ENCODE measurements at regions not wholly inside any gene's neighbourhood (a gene's known extent, or its start where the extent isn't known, plus 50 kb on each side); places are given as distances from the start of the nearest gene placed in this dataset.

GRCh38 chr16:77057161-77057774 is 133.7 kb upstream of the MON1B start:
- DNase-seq (ENCODE audit: insufficient read length) = no peak
- no peak for TF ChIP-seq POLR2AphosphoS5 (IDR thresholded peaks at IDR 0.05; ENCODE audit: low read depth, low read length)
- FAIRE-seq = no peak

DNA sequence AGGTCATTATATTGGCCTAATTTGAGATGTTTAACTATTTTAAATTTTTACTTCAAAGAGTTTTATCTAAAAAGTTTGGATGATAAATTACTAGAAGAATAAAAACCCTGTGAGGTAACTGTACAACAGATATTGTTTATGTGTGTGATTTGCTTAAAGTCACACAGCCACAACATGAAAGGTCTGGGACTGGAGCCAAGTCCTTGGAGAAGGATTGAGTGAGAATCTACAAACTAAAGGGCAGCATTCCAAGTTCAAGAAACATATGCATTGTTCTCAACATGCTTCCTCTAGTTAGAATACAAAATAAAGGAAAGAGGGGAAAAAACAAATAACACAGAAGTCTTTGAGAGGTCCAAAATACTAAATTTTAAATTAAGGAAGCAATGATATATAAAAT is 131.5 kb upstream of the MON1B start:
- TF ChIP-seq POLR2AphosphoS5 (IDR thresholded peaks at IDR 0.05; ENCODE audit: low read depth, low read length) = no peak
- no peak for TF ChIP-seq POLR2A (IDR thresholded peaks at IDR 0.05; ENCODE audit: low read depth, low read length)
- no peak for TF ChIP-seq TAF1 (IDR thresholded peaks at IDR 0.05; ENCODE audit: borderline replicate concordance, low read depth, low read length)
- DNase-seq (ENCODE audit: insufficient read length) (no peak), FAIRE-seq (no peak)

DNA sequence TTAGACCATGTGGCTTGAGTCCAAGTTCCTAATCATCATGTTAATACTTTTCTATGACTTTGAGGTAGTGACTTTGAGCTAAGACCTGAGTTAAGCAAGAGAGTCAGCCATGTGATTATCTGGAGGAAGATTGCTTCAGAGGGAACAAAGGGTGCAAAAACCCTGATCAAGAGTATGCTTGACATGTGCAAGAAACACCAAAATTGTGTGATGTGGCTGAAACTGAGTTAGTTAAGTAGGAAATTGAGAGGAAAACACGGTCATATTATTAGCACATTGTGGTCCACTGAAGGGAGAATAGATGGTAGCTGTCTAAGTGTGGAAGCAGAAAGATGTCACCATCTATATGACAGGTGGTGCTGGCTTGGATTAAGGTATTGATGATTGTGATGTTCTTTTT is 130.4 kb upstream of the MON1B start:
- no peak for DNase-seq (ENCODE audit: insufficient read length)
- TF ChIP-seq TAF1 (IDR thresholded peaks at IDR 0.05; ENCODE audit: borderline replicate concordance, low read depth, low read length) (no peak), POLR2AphosphoS5 (IDR thresholded peaks at IDR 0.05; ENCODE audit: low read depth, low read length) (no peak), POLR2A (IDR thresholded peaks at IDR 0.05; ENCODE audit: low read depth, low read length) (no peak)
- no peak for FAIRE-seq

DNA sequence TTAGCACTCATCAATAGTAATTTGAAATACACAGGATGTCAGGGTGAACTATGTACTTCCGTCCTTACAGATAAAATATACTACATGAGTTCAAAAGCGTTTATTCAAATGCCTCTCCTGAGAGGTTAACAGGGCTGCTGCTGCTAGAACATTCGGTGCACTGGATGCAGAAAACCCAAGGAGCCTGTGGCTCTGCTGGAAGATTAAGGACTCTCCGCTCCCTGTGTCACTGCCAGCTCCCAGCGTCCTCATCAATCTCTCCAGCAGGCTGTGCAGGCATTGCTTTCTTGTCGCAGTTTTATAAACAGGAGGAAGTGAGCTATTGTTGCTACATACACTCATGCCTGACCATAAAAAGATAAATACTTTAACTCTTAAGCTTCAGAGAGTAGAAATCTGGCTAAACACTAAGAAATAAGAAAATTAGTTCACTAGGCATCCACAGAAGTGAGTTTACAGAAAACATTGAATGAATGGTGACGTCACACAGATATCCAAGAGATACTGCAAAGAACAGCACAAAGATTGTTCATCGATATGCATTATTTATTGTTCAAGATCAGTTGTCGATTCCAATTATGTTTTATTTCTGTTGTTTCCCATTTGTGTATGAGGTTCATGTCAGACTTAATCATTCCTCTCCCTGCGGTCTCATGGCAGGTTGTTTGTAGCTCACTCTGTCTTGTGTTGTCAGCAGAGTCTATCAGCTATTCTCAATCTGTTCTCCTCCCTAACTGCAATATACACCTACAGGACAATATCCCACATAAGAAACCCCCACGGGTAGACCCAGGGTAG is 127.9 kb upstream of the MON1B start:
- DNase-seq (ENCODE audit: insufficient read length) (no peak), FAIRE-seq (no peak)
- no peak for TF ChIP-seq TAF1 (IDR thresholded peaks at IDR 0.05; ENCODE audit: borderline replicate concordance, low read depth, low read length)
- no peak for TF ChIP-seq POLR2A (IDR thresholded peaks at IDR 0.05; ENCODE audit: low read depth, low read length)
- TF ChIP-seq POLR2AphosphoS5 (IDR thresholded peaks at IDR 0.05; ENCODE audit: low read depth, low read length) = no peak

- FAIRE-seq = no peak
- TF ChIP-seq POLR2AphosphoS5 (IDR thresholded peaks at IDR 0.05; ENCODE audit: low read depth, low read length) = no peak
- no peak for TF ChIP-seq POLR2A (IDR thresholded peaks at IDR 0.05; ENCODE audit: low read depth, low read length)
- no peak for TF ChIP-seq TAF1 (IDR thresholded peaks at IDR 0.05; ENCODE audit: borderline replicate concordance, low read depth, low read length)
- no peak for DNase-seq (ENCODE audit: insufficient read length)
These were observed 127.3 kb upstream of the MON1B start for GRCh38 chr16:77063676-77064016.

DNA sequence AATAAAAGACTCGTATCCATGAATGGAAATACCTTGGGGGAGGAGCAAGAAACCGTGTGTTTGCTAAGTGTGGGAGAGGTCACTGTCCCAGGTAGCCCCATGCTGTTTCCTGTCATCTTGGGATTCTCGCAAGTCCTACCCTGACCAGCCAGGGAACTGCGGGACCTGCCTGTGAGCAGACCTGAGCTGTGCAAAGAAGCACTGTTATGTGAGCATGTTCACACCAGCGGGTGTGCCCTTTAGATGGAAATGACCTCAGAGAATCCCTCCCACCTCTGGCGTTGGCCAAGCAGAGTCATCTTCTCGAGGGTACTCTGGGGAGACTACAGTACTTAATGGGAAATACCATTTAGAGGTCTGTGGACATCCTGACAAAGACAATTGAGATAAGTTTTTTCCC is 127.0 kb upstream of the MON1B start:
- TF ChIP-seq POLR2AphosphoS5 (IDR thresholded peaks at IDR 0.05; ENCODE audit: low read depth, low read length) (no peak), TAF1 (IDR thresholded peaks at IDR 0.05; ENCODE audit: borderline replicate concordance, low read depth, low read length) (no peak), POLR2A (IDR thresholded peaks at IDR 0.05; ENCODE audit: low read depth, low read length) (no peak)
- DNase-seq (ENCODE audit: insufficient read length) (no peak), FAIRE-seq (no peak)

DNA sequence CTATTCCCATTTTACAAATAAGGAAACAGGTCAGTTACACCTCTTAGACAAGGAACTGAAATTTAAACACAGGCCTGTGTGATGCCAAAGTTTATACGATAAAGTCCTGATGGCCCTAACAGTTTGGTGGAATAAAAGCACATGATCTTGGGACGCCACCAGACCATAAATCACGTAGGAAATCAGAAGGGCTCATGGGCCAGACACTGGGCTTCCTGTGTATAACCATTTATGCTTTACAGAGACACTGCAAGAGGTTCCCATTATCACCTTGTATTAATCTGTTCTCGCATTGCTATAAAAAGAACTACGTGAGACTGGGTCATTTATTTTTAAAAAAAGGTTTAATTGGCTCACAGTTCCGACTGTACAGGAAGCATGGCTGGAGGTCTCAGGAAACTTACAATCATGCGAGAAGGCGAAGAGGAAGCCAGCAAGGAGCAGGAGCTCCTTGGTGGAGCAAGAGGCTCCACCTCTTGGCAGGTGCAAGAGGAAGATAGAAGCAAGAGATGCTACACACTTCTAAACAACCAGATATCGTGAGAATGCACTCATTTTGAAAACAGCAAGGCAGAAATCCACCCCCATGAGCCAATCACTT is 124.0 kb upstream of the MON1B start:
- DNase-seq (ENCODE audit: insufficient read length) = no peak
- no peak for FAIRE-seq
- TF ChIP-seq POLR2AphosphoS5 (IDR thresholded peaks at IDR 0.05; ENCODE audit: low read depth, low read length) = no peak
- no peak for TF ChIP-seq POLR2A (IDR thresholded peaks at IDR 0.05; ENCODE audit: low read depth, low read length)
- TF ChIP-seq TAF1 (IDR thresholded peaks at IDR 0.05; ENCODE audit: borderline replicate concordance, low read depth, low read length) = no peak

GRCh38 chr16:77067900-77068299 is 123.1 kb upstream of the MON1B start:
- DNase-seq (ENCODE audit: insufficient read length) = no peak
- FAIRE-seq = no peak
- TF ChIP-seq POLR2AphosphoS5 (IDR thresholded peaks at IDR 0.05; ENCODE audit: low read depth, low read length) = no peak
- no peak for TF ChIP-seq POLR2A (IDR thresholded peaks at IDR 0.05; ENCODE audit: low read depth, low read length)
- no peak for TF ChIP-seq TAF1 (IDR thresholded peaks at IDR 0.05; ENCODE audit: borderline replicate concordance, low read depth, low read length)

- no peak for FAIRE-seq
- TF ChIP-seq TAF1 (IDR thresholded peaks at IDR 0.05; ENCODE audit: borderline replicate concordance, low read depth, low read length) = no peak
- TF ChIP-seq POLR2AphosphoS5 (IDR thresholded peaks at IDR 0.05; ENCODE audit: low read depth, low read length) = no peak
- TF ChIP-seq POLR2A (IDR thresholded peaks at IDR 0.05; ENCODE audit: low read depth, low read length) = no peak
- no peak for DNase-seq (ENCODE audit: insufficient read length)
These were observed 122.6 kb upstream of the MON1B start for GRCh38 chr16:77068402-77068801.

GRCh38 chr16:77069929-77070328 is 121.1 kb upstream of the MON1B start:
- TF ChIP-seq POLR2AphosphoS5 (IDR thresholded peaks at IDR 0.05; ENCODE audit: low read depth, low read length) = no peak
- no peak for TF ChIP-seq TAF1 (IDR thresholded peaks at IDR 0.05; ENCODE audit: borderline replicate concordance, low read depth, low read length)
- no peak for TF ChIP-seq POLR2A (IDR thresholded peaks at IDR 0.05; ENCODE audit: low read depth, low read length)
- DNase-seq (ENCODE audit: insufficient read length) (no peak), FAIRE-seq (no peak)

DNA sequence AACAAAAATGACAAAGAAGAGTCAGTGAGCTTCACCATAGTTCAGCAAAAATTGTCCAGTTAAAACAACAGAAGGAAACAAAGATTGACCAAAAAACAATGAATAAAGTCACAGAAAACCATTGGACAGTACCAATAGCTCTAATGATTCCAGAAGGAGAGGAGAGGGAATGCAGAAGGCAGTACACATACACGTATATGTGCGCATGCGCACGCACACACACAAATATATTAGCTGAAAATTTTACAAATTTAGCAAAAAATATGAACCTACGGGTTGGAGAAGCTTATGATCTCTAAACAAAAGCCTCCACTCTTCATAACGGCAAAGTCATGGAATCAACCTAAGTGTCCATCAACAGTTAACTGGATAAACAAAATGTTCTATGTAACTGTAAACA is 120.3 kb upstream of the MON1B start:
- DNase-seq (ENCODE audit: insufficient read length) (no peak), FAIRE-seq (no peak)

DNA sequence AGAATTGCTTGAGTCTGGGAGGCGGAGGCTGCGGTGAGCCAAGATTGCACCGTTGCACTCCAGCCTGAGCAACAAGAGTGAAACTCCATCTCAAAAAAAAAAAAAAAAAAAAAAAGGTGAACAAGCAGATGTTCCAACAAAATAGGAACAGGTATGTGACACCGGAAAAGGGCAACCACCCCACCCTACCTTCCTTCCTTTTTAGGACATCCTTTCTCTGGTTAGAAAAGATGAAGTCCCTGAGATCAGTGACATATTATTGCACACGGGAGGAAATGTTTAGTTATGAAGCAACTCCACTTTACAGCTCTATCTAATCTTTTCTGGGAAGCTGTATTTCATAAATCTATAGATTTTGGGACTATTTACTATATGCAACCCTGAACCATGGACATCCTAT is 114.2 kb upstream of the MON1B start:
- no peak for TF ChIP-seq POLR2A (IDR thresholded peaks at IDR 0.05; ENCODE audit: low read depth, low read length)
- no peak for TF ChIP-seq POLR2AphosphoS5 (IDR thresholded peaks at IDR 0.05; ENCODE audit: low read depth, low read length)
- FAIRE-seq (no peak), DNase-seq (ENCODE audit: insufficient read length) (no peak)

More for the DNA sequence above, 120.3 kb upstream of the MON1B start:
- no peak for TF ChIP-seq TAF1 (IDR thresholded peaks at IDR 0.05; ENCODE audit: borderline replicate concordance, low read depth, low read length)
- TF ChIP-seq POLR2A (IDR thresholded peaks at IDR 0.05; ENCODE audit: low read depth, low read length) = no peak
- no peak for TF ChIP-seq POLR2AphosphoS5 (IDR thresholded peaks at IDR 0.05; ENCODE audit: low read depth, low read length)
